IMR-90 (cell line): ENCODE measurements at regions not wholly inside any gene's neighbourhood (a gene's known extent, or its start where the extent isn't known, plus 50 kb on each side); places are given as distances from the start of the nearest gene placed in this dataset.

Experiments
- ATAC-seq: fragments of 200-7000 bp; cut with Tn5 transposase; 2 replicates; pipeline ENCODE4 v1.9.1; 2020; ENCODE audit warnings: low read depth, mild to moderate bottlenecking, moderate library complexity
- BruUV-seq: library from RNA; stranded (reverse); fragments of 400-500 nt; replicated peaks from 2 replicates; lab custom pipeline; 2021; lab: Mats Ljungman, UMichigan
- CTCF ChIA-PET: fragments of 300-600 bp; formaldehyde crosslinking; extraction: SDS; loops from one replicate; lab custom pipeline; 2021; ENCODE audit warnings: antibody characterized with exemption; lab: Yijun Ruan, JAX
- POLR2A ChIA-PET: fragments of 300-600 bp; sonication (Branson Sonifier 250); formaldehyde crosslinking; loops from one replicate; lab custom pipeline; 2022; ENCODE audit warnings: antibody characterized with exemption; ENCODE audit not compliant: unreplicated experiment; lab: Charles Lee
- DNase-seq: peaks from one replicate; pipeline ENCODE4 v3.0.0; 2013
- H2AFZ ChIP-seq: replicated peaks from 2 replicates; pipeline ENCODE3; 2013; ENCODE audit warnings: low read length, mild to moderate bottlenecking; ENCODE audit not compliant: poor library complexity
- H2AK5ac ChIP-seq: 2 replicates; pipeline ENCODE4 v1.6.1; 2013; ENCODE audit warnings: low read depth, low read length, inconsistent platforms
- H2AK9ac ChIP-seq: replicated peaks from 2 replicates; pipeline ENCODE3; 2013; ENCODE audit warnings: mild to moderate bottlenecking, low read depth, low read length, moderate library complexity; ENCODE audit not compliant: poor library complexity
- H2BK120ac ChIP-seq: 2 replicates; pipeline ENCODE4 v1.6.1; 2013; ENCODE audit warnings: low read depth, low read length, inconsistent platforms
- H2BK15ac ChIP-seq: 3 replicates; pipeline ENCODE4 v1.6.1; 2013; ENCODE audit warnings: low read depth, low read length, inconsistent platforms
- H2BK20ac ChIP-seq: 2 replicates; pipeline ENCODE4 v1.6.1; 2013; ENCODE audit warnings: low read depth, mild to moderate bottlenecking, inconsistent platforms, low read length, moderate library complexity
- H2BK5ac ChIP-seq: 2 replicates; pipeline ENCODE4 v1.6.1; 2013; ENCODE audit warnings: mild to moderate bottlenecking, low read depth, low read length, inconsistent platforms; ENCODE audit not compliant: poor library complexity, severe bottlenecking
- H3K14ac ChIP-seq: replicated peaks from 2 replicates; pipeline ENCODE4 v1.6.1; 2013; ENCODE audit warnings: low read depth, low read length, inconsistent platforms
- H3K18ac ChIP-seq: 2 replicates; pipeline ENCODE4 v1.6.1; 2013; ENCODE audit warnings: low read depth, low read length, control low read depth
- H3K23ac ChIP-seq: 2 replicates; pipeline ENCODE4 v1.6.1; 2013; ENCODE audit warnings: low read depth, low read length, inconsistent platforms
- H3K27ac ChIP-seq: 2 replicates; pipeline ENCODE4 v1.5.1; 2013; ENCODE audit warnings: mild to moderate bottlenecking, control low read depth, low read length; ENCODE audit not compliant: insufficient read depth
- H3K27me3 ChIP-seq: 2 replicates; pipeline ENCODE4 v1.6.1; 2013; ENCODE audit warnings: low read length; ENCODE audit not compliant: control insufficient read depth, insufficient read depth
- H3K36me3 ChIP-seq: 2 replicates; pipeline ENCODE4 v1.6.1; 2013; ENCODE audit warnings: low read length, mixed read lengths; ENCODE audit not compliant: control insufficient read depth, insufficient read depth
- H3K4ac ChIP-seq: 2 replicates; pipeline ENCODE4 v1.6.1; 2013; ENCODE audit warnings: low read depth, low read length, inconsistent platforms
- H3K4me1 ChIP-seq: 2 replicates; pipeline ENCODE4 v1.6.1; 2013; ENCODE audit warnings: low read length, mixed read lengths; ENCODE audit not compliant: control insufficient read depth, insufficient read depth
- H3K4me2 ChIP-seq: 2 replicates; pipeline ENCODE4 v1.6.1; 2013; ENCODE audit warnings: low read depth, mild to moderate bottlenecking, control low read depth, low read length, moderate library complexity
- H3K4me3 ChIP-seq: 2 replicates; pipeline ENCODE4 v1.5.1; 2013; ENCODE audit warnings: low read depth, mild to moderate bottlenecking, control low read depth, low read length, moderate library complexity; ENCODE audit not compliant: insufficient read depth
- H3K56ac ChIP-seq: 2 replicates; pipeline ENCODE4 v1.6.1; 2013; ENCODE audit warnings: low read length, inconsistent platforms; ENCODE audit not compliant: insufficient read depth; ENCODE audit errors: extremely low read depth
- H3K79me1 ChIP-seq, 2 experiments: 2 replicates each; pipeline ENCODE4 v1.6.1; 2013; ENCODE audit warnings: low read length in 2 of 2, inconsistent platforms in 1 of 2, low read depth in 1 of 2
- H3K9ac ChIP-seq: 2 replicates; pipeline ENCODE4 v1.6.1; 2013; ENCODE audit warnings: low read depth, low read length, control low read depth
- H3K9me1 ChIP-seq: 2 replicates; pipeline ENCODE4 v1.6.1; 2013; ENCODE audit warnings: low read length, inconsistent platforms; ENCODE audit not compliant: insufficient read depth
- H3K9me3 ChIP-seq: 2 replicates; pipeline ENCODE4 v1.6.1; 2013; ENCODE audit warnings: low read length; ENCODE audit not compliant: control insufficient read depth, insufficient read depth
- H4K20me1 ChIP-seq: 2 replicates; pipeline ENCODE4 v1.6.1; 2013; ENCODE audit warnings: low read length, inconsistent platforms; ENCODE audit not compliant: insufficient read depth
- H4K5ac ChIP-seq: 2 replicates; pipeline ENCODE4 v1.6.1; 2013; ENCODE audit warnings: mild to moderate bottlenecking, low read depth, low read length, control low read depth
- H4K8ac ChIP-seq, 2 experiments: 2 replicates each; pipeline ENCODE4 v1.6.1; 2013; ENCODE audit warnings: low read depth in 2 of 2, low read length in 2 of 2, control low read depth in 1 of 2, inconsistent platforms in 1 of 2
- H4K91ac ChIP-seq: 2 replicates; pipeline ENCODE4 v1.6.1; 2013; ENCODE audit warnings: low read depth, low read length, inconsistent platforms; ENCODE audit not compliant: insufficient read depth
- BHLHE40 ChIP-seq: fragments of 150-350 bp; IDR thresholded peaks from 2 replicates; pipeline ENCODE4 v1.6.1; 2016; ENCODE audit warnings: mild to moderate bottlenecking, low read depth, low read length
- CEBPB ChIP-seq: IDR thresholded peaks from 2 replicates; pipeline ENCODE4 v1.6.1; 2012; ENCODE audit warnings: low read depth, low read length, improper control_type of control experiment
- CHD1 ChIP-seq: IDR thresholded peaks from 2 replicates; pipeline ENCODE4 v1.6.1; 2012; ENCODE audit warnings: low read depth, low read length, improper control_type of control experiment
- CTCF ChIP-seq: conservative IDR thresholded peaks from 2 replicates; pipeline ENCODE4 v1.5.1; 2012; ENCODE audit warnings: mild to moderate bottlenecking, low read depth, low read length, improper control_type of control experiment
- ELK1 ChIP-seq: fragments of 150-350 bp; IDR thresholded peaks from 2 replicates; pipeline ENCODE4 v1.6.1; 2016; ENCODE audit warnings: low read depth, mild to moderate bottlenecking, low read length, moderate library complexity, borderline replicate concordance
- FOS ChIP-seq: fragments of 150-350 bp; IDR thresholded peaks from 2 replicates; pipeline ENCODE4 v1.6.1; 2016; ENCODE audit warnings: low read depth, low read length
- MAFK ChIP-seq: IDR thresholded peaks from 2 replicates; pipeline ENCODE4 v1.6.1; 2012; ENCODE audit warnings: low read depth, low read length, improper control_type of control experiment
- MAZ ChIP-seq: IDR thresholded peaks from 2 replicates; pipeline ENCODE4 v1.6.1; 2012; ENCODE audit warnings: low read depth, mild to moderate bottlenecking, low read length, improper control_type of control experiment, moderate library complexity, borderline replicate concordance
- MXI1 ChIP-seq: IDR thresholded peaks from 2 replicates; pipeline ENCODE4 v1.6.1; 2012; ENCODE audit warnings: low read depth, mild to moderate bottlenecking, low read length, moderate library complexity, borderline replicate concordance
- NFE2L2 ChIP-seq: fragments of 150-350 bp; IDR thresholded peaks from 2 replicates; pipeline ENCODE4 v1.6.1; 2016; ENCODE audit warnings: low read depth, mild to moderate bottlenecking, low read length
- POLR2A ChIP-seq: IDR thresholded peaks from 2 replicates; pipeline ENCODE4 v1.6.1; 2012; ENCODE audit warnings: mild to moderate bottlenecking, low read depth, low read length
- RAD21 ChIP-seq: IDR thresholded peaks from 2 replicates; pipeline ENCODE4 v1.6.1; 2012; ENCODE audit warnings: low read length, improper control_type of control experiment
- RCOR1 ChIP-seq: IDR thresholded peaks from 2 replicates; pipeline ENCODE4 v1.6.1; 2012; ENCODE audit warnings: mild to moderate bottlenecking, low read length, improper control_type of control experiment; ENCODE audit not compliant: insufficient replicate concordance
- RFX5 ChIP-seq: IDR thresholded peaks from 2 replicates; pipeline ENCODE4 v1.8.0; 2012; ENCODE audit warnings: low read depth, mild to moderate bottlenecking, low read length, moderate library complexity
- SMC3 ChIP-seq: fragments of 150-350 bp; IDR thresholded peaks from 2 replicates; pipeline ENCODE4 v1.6.1; 2016; ENCODE audit warnings: low read depth, mild to moderate bottlenecking, antibody characterized with exemption, low read length, moderate library complexity
- USF2 ChIP-seq: fragments of 150-350 bp; IDR thresholded peaks from 2 replicates; pipeline ENCODE4 v1.6.1; 2017; ENCODE audit warnings: mild to moderate bottlenecking, antibody characterized with exemption, low read length, low read depth
- WGBS, 2 experiments: methylation state at CpG; one replicate each; pipeline versions ENCODE4 v1.1.5 to v1.1.7; 2013; ENCODE audit warnings: missing lambda C conversion rate in 2 of 2; ENCODE audit not compliant: insufficient read length in 1 of 2; ENCODE audit errors: extremely low coverage in 2 of 2; 5-methylcytosine and 5-hydroxymethylcytosine counted together
- dilution Hi-C: fragments of 300-500 bp; cut with HindIII; formaldehyde crosslinking; loops from one replicate; pipeline ENCODE4 v1.14.3; 2018; ENCODE audit warnings: low sequenced_read_pairs; ENCODE audit not compliant: unreplicated experiment
- in situ Hi-C: fragments of 300-500 bp; cut with MboI; formaldehyde crosslinking; loops from 3 replicates; pipeline ENCODE4 v1.14.3; 2019; ENCODE audit warnings: low sequenced_read_pairs, inconsistent platforms, mixed read lengths
- intact Hi-C: fragments of 100-400 bp; cut with micrococcal nuclease; formaldehyde crosslinking; loops from 2 replicates; pipeline ENCODE4 v1.10.0; 2022

DNA sequence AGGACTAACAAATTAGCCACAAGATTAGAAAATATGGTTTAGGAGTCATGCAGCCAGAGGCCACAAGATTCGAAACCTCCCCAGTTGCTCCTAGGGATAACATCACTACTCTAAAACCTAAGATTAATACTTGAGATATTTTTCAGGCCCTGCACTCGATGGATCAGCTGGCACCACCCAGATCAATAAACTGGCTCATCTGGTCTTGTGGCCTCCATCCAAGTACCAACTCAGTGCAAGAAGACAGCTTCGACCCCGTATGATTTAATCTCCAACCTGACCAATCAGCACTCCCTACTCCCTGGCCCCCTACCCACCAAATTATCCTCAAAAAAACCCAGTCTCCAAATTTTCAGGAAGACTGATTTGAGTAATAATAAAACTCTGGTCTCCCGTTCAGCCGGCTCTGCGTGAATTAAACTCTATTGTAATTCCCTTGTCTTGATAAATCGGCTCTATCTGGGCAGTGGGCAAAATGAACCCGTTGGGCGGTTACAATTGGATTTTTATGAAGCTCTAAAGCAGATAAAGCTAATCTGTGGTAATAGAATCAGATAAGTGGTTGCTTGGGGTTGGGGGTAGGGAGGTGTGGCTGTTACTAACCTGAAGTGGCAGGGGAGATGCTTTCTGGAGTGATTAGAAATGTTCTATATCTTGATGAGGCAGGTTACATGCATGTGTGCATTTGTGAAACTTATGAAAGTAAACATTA lies 91.8 kb upstream of the ATXN3L start:
- H2AK9ac ChIP-seq, result no peak overlapping the region
- no peak overlapping the region for H2BK5ac ChIP-seq
- no peak overlapping the region for H2AK5ac ChIP-seq
- TF ChIP-seq FOS (no peak), MAZ (no peak), POLR2A (no peak), SMC3 (no peak), BHLHE40 (no peak), ELK1 (no peak), USF2 (no peak), RFX5 (no peak), RCOR1 (no peak), CHD1 (no peak), RAD21 (no peak), MXI1 (no peak), NFE2L2 (no peak), MAFK (no peak), CTCF (no peak), CEBPB (no peak)
- in situ Hi-C loops (no loop called here), intact Hi-C loops (no loop called here), dilution Hi-C loops (no loop called here)
- no peak overlapping the region for H3K56ac ChIP-seq
- H4K20me1 ChIP-seq, result no peaks in the 10 kb centered on the region
- no peak overlapping the region for H2BK20ac ChIP-seq
- no peaks in the 10 kb centered on the region for H3K27me3 ChIP-seq
- H4K91ac ChIP-seq, result no peak overlapping the region
- no peak overlapping the region for H3K4ac ChIP-seq
- H4K8ac ChIP-seq, result no peak overlapping the region
- H3K23ac ChIP-seq, result no peak overlapping the region
- no peak overlapping the region for H2AFZ ChIP-seq
- H3K79me1 ChIP-seq, result no peaks in the 10 kb centered on the region
- no peak overlapping the region for H2BK120ac ChIP-seq
- no peak overlapping the region for H3K4me2 ChIP-seq
- DNase-seq, result no peak
- no peaks in the 10 kb centered on the region for H3K9me3 ChIP-seq
- H2BK15ac ChIP-seq, result no peak overlapping the region
- no peak overlapping the region for H3K14ac ChIP-seq
- ChIA-PET POLR2A (no interaction called here), CTCF (no interaction called here)
- no peaks in the 10 kb centered on the region for H3K9me1 ChIP-seq
- no peak overlapping the region for H4K5ac ChIP-seq
- no peak overlapping the region for H3K4me3 ChIP-seq
- no peak for ATAC-seq
- 43% methylated on average over 5 of the region's 10 CpGs; no CpG with 5 or more reads in 1 of the 2 experiments for WGBS, 2 experiments
- no peak overlapping the region for H3K18ac ChIP-seq
- BruUV-seq, result no TSS peak
- H3K27ac ChIP-seq, result no peak overlapping the region
- no peak overlapping the region for H3K9ac ChIP-seq
- H3K36me3 ChIP-seq, result no peaks in the 10 kb centered on the region
- H3K4me1 ChIP-seq, result no peaks in the 10 kb centered on the region
